HG02981 (cell line): ENCODE measurements at regions not wholly inside any gene's neighbourhood (a gene's known extent, or its start where the extent isn't known, plus 50 kb on each side); places are given as distances from the start of the nearest gene placed in this dataset.

Experiments
- ATAC-seq: cut with Tn5 transposase; IDR thresholded peaks from one replicate; pipeline ENCODE4 v1.9.1; 2021; ENCODE audit warnings: mild to moderate bottlenecking, moderate library complexity; ENCODE audit not compliant: unreplicated experiment

GRCh38 chr20:19073584-19074218, 138.7 kb upstream of the SLC24A3 start:
- ATAC-seq: no peak

GRCh38 chr20:19074356-19074755, 138.1 kb upstream of the SLC24A3 start:
- ATAC-seq: no peak

GRCh38 chr20:19074828-19075516, 137.5 kb upstream of the SLC24A3 start:
- peak; percentile 53 for ATAC-seq

GRCh38 chr20:19077370-19078220, 134.8 kb upstream of the SLC24A3 start:
- no peak for ATAC-seq

- no peak for ATAC-seq
These were observed 133.7 kb upstream of the SLC24A3 start for GRCh38 chr20:19078448-19079373.

- ATAC-seq: no peak
These were observed 132.7 kb upstream of the SLC24A3 start for GRCh38 chr20:19079536-19080299.

- no peak for ATAC-seq
These were observed 130.5 kb upstream of the SLC24A3 start for GRCh38 chr20:19081937-19082336.

- no peak for ATAC-seq
These were observed 129.3 kb upstream of the SLC24A3 start for GRCh38 chr20:19083136-19083621.

- ATAC-seq: no peak
These were observed 122.1 kb upstream of the SLC24A3 start for GRCh38 chr20:19090332-19090731.

GRCh38 chr20:19094959-19095541, 117.4 kb upstream of the SLC24A3 start:
- ATAC-seq: no peak

GRCh38 chr20:19095762-19096161, 116.7 kb upstream of the SLC24A3 start:
- no peak for ATAC-seq

GRCh38 chr20:19096843-19097242, 115.6 kb upstream of the SLC24A3 start:
- no peak for ATAC-seq

GRCh38 chr20:19098117-19098516, 114.3 kb upstream of the SLC24A3 start:
- no peak for ATAC-seq

- ATAC-seq: no peak
These were observed 113.5 kb upstream of the SLC24A3 start for GRCh38 chr20:19098806-19099578.

GRCh38 chr20:19099596-19100545, 112.6 kb upstream of the SLC24A3 start:
- ATAC-seq: no peak

GRCh38 chr20:19100975-19101374, 111.5 kb upstream of the SLC24A3 start:
- ATAC-seq: no peak

- ATAC-seq: no peak
These were observed 108.3 kb upstream of the SLC24A3 start for GRCh38 chr20:19104186-19104585.

- ATAC-seq: no peak
These were observed 104.3 kb upstream of the SLC24A3 start for GRCh38 chr20:19108155-19108554.
